ENCODE measurements at regions not wholly inside any gene's neighbourhood (a gene's known extent, or its start where the extent isn't known, plus 50 kb on each side); places are given as distances from the start of the nearest gene placed in this dataset.

GRCh38 chr10:30256084-30256483 lies 93.0 kb downstream of the MTPAP start:
- DNase-seq = no peak

- DNase-seq = no peak
Observed at GRCh38 chr10:30254926-30255325, 94.2 kb downstream of the MTPAP start.

- DNase-seq = no peak
Observed at GRCh38 chr10:30248728-30249127, 100.3 kb downstream of the MTPAP start.

GRCh38 chr10:30247704-30248103 lies 101.4 kb downstream of the MTPAP start:
- no peak for DNase-seq

GRCh38 chr10:30241422-30242110 lies 107.5 kb downstream of the MTPAP start:
- DNase-seq = no peak

- DNase-seq = no peak
Observed at GRCh38 chr10:30238836-30239235, 110.2 kb downstream of the MTPAP start.

GRCh38 chr10:30233186-30233959 lies 115.7 kb downstream of the MTPAP start:
- no peak for DNase-seq

GRCh38 chr10:30231709-30232108 lies 117.4 kb downstream of the MTPAP start:
- no peak for DNase-seq

GRCh38 chr10:30231071-30231652 lies 117.9 kb downstream of the MTPAP start:
- DNase-seq = no peak

- no peak for DNase-seq
Observed at GRCh38 chr10:30229536-30229935, 119.5 kb downstream of the MTPAP start.

GRCh38 chr10:30228417-30229036 lies 120.6 kb downstream of the MTPAP start:
- no peak for DNase-seq

- DNase-seq = no peak
Observed at GRCh38 chr10:30227481-30227880, 121.6 kb downstream of the MTPAP start.

- DNase-seq = peak in 2 of 58 donors; percentile 20 to 41
Observed at GRCh38 chr10:30219971-30220751, 128.9 kb downstream of the MTPAP start.

- DNase-seq = no peak
Observed at GRCh38 chr10:30216821-30217220, 132.3 kb downstream of the MTPAP start.

GRCh38 chr10:30215623-30216022 lies 133.5 kb downstream of the MTPAP start:
- peak in 1 of 58 donors; percentile 8 for DNase-seq

GRCh38 chr10:30215141-30215540 lies 133.9 kb downstream of the MTPAP start:
- no peak for DNase-seq

GRCh38 chr10:30210296-30210695 lies 138.8 kb downstream of the MTPAP start:
- DNase-seq = no peak

GRCh38 chr10:30208330-30208729 lies 140.7 kb downstream of the MTPAP start:
- DNase-seq = no peak

- no peak for DNase-seq
Observed at GRCh38 chr10:30207485-30208052, 141.5 kb downstream of the MTPAP start.

- no peak for DNase-seq
Observed at GRCh38 chr10:30200017-30200415, 140.6 kb upstream of the JCAD start.

Measured in anterior cingulate cortex (tissue), 58 donors.